HEK293 (cell line): ENCODE measurements at regions not wholly inside any gene's neighbourhood (a gene's known extent, or its start where the extent isn't known, plus 50 kb on each side); places are given as distances from the start of the nearest gene placed in this dataset.
"Not testable (repeated sequence)": the region's sequence is repeated elsewhere in the genome, so short reads cannot be mapped to it uniquely, and the experiment has no call there.

Experiments
- CTCF ChIA-PET: fragments of 350-600 bp; formaldehyde crosslinking; extraction: SDS; loops from one replicate; lab custom pipeline; 2021; ENCODE audit warnings: antibody characterized with exemption; lab: Yijun Ruan, JAX
- POLR2A ChIA-PET: fragments of 300-600 bp; formaldehyde crosslinking; extraction: SDS; loops from one replicate; lab custom pipeline; 2020; ENCODE audit warnings: antibody characterized with exemption, inconsistent platforms; lab: Yijun Ruan, JAX
- H3K27ac ChIP-seq: fragments of 200-500 bp; sonication (Bioruptor generic); 2 replicates; pipeline ENCODE4 v1.5.1; 2014; ENCODE audit warnings: low read depth, low read length, control low read depth, inconsistent platforms; ENCODE audit errors: extremely low read depth
- H3K36me3 ChIP-seq, 2 experiments: fragments of 200-500 bp in 1 of 2; sonication (Bioruptor generic) in 1 of 2; 1 replicate in 1 of 2; 2 replicates in 1 of 2; pipeline ENCODE4 v1.5.1; 2014 to 2017; ENCODE audit warnings: inconsistent platforms in 2 of 2, low read length in 2 of 2; ENCODE audit not compliant: control insufficient read depth in 2 of 2, insufficient read depth in 1 of 2
- H3K4me1 ChIP-seq: fragments of 200-500 bp; sonication (Bioruptor generic); 2 replicates; pipeline ENCODE4 v1.5.1; 2014; ENCODE audit warnings: mild to moderate bottlenecking, low read length, inconsistent platforms; ENCODE audit not compliant: control insufficient read depth, insufficient read depth
- H3K4me3 ChIP-seq: 2 replicates; pipeline ENCODE4 v1.5.1; 2011; ENCODE audit warnings: low read depth, mild to moderate bottlenecking, control low read depth, low read length, moderate library complexity
- H3K9me3 ChIP-seq: fragments of 200-500 bp; sonication (Bioruptor generic); 2 replicates; pipeline ENCODE4 v1.5.1; 2014; ENCODE audit warnings: low read depth, low read length, inconsistent platforms; ENCODE audit not compliant: control insufficient read depth, insufficient read depth
- EGR2 ChIP-seq: fragments of 450-650 bp; formaldehyde crosslinking; IDR thresholded peaks from 2 replicates; pipeline ENCODE4 v1.5.1; 2016; ENCODE audit warnings: low read depth, missing biosample characterization, missing genetic modification characterization
- FEZF1 ChIP-seq: fragments of 450-650 bp; formaldehyde crosslinking; IDR thresholded peaks from 2 replicates; pipeline ENCODE4 v1.5.1; 2016; ENCODE audit warnings: missing biosample characterization, missing genetic modification characterization
- GLIS1 ChIP-seq: fragments of 450-650 bp; formaldehyde crosslinking; IDR thresholded peaks from 2 replicates; pipeline ENCODE4 v1.5.1; 2016; ENCODE audit warnings: missing biosample characterization, missing genetic modification characterization
- OSR2 ChIP-seq: fragments of 450-650 bp; formaldehyde crosslinking; IDR thresholded peaks from 2 replicates; pipeline ENCODE4 v1.5.1; 2016; ENCODE audit warnings: missing biosample characterization, missing genetic modification characterization
- PRDM6 ChIP-seq: fragments of 450-650 bp; formaldehyde crosslinking; IDR thresholded peaks from 2 replicates; pipeline ENCODE4 v1.5.1; 2017; ENCODE audit warnings: missing biosample characterization, missing genetic modification characterization
- TCF7L2 ChIP-seq: IDR thresholded peaks from 2 replicates; pipeline ENCODE4 v1.6.1; 2011; ENCODE audit warnings: low read depth, mild to moderate bottlenecking, inconsistent platforms, low read length, moderate library complexity, borderline replicate concordance
- WT1 ChIP-seq: fragments of 450-650 bp; formaldehyde crosslinking; IDR thresholded peaks from 2 replicates; pipeline ENCODE4 v1.5.1; 2016; ENCODE audit warnings: missing biosample characterization, missing genetic modification characterization
- ZFHX2 ChIP-seq: fragments of 450-650 bp; formaldehyde crosslinking; conservative IDR thresholded peaks from 2 replicates; pipeline ENCODE4 v1.5.1; 2016; ENCODE audit warnings: missing biosample characterization, missing genetic modification characterization
- ZNF19 ChIP-seq: fragments of 450-650 bp; formaldehyde crosslinking; IDR thresholded peaks from 2 replicates; pipeline ENCODE4; 2016; ENCODE audit warnings: missing biosample characterization, missing genetic modification characterization, low read depth
- ZNF202 ChIP-seq: fragments of 450-650 bp; formaldehyde crosslinking; IDR thresholded peaks from 2 replicates; pipeline ENCODE4 v1.5.1; 2016; ENCODE audit warnings: missing biosample characterization, missing genetic modification characterization, borderline replicate concordance
- ZNF211 ChIP-seq: fragments of 450-650 bp; formaldehyde crosslinking; IDR thresholded peaks from 2 replicates; pipeline ENCODE4 v1.5.1; 2016; ENCODE audit warnings: low read depth, missing biosample characterization, missing genetic modification characterization
- ZNF266 ChIP-seq: fragments of 450-650 bp; formaldehyde crosslinking; IDR thresholded peaks from 2 replicates; pipeline ENCODE4 v1.5.1; 2016; ENCODE audit warnings: missing biosample characterization, missing genetic modification characterization, low read depth
- ZNF391 ChIP-seq: fragments of 450-650 bp; formaldehyde crosslinking; IDR thresholded peaks from 2 replicates; pipeline ENCODE4 v1.5.1; 2016; ENCODE audit warnings: low read depth, missing biosample characterization, missing genetic modification characterization, borderline replicate concordance
- ZNF530 ChIP-seq: fragments of 450-650 bp; formaldehyde crosslinking; IDR thresholded peaks from 2 replicates; pipeline ENCODE4 v1.5.1; 2016; ENCODE audit warnings: low read depth, missing biosample characterization, missing genetic modification characterization
- ZNF596 ChIP-seq: fragments of 450-650 bp; IDR thresholded peaks from 2 replicates; pipeline ENCODE4 v1.5.0; 2018; ENCODE audit warnings: missing biosample characterization, mild to moderate bottlenecking, missing genetic modification characterization, moderate library complexity
- ZNF654 ChIP-seq: fragments of 450-650 bp; formaldehyde crosslinking; IDR thresholded peaks from 2 replicates; pipeline ENCODE4 v1.5.1; 2016; ENCODE audit warnings: low read depth, missing biosample characterization, missing genetic modification characterization
- ZNF776 ChIP-seq: fragments of 450-650 bp; formaldehyde crosslinking; IDR thresholded peaks from 2 replicates; pipeline ENCODE4 v1.5.0; 2017; ENCODE audit warnings: missing biosample characterization, missing genetic modification characterization, borderline replicate concordance
- ZNF843 ChIP-seq: fragments of 450-650 bp; formaldehyde crosslinking; IDR thresholded peaks from 2 replicates; pipeline ENCODE4 v1.5.1; 2016; ENCODE audit warnings: missing biosample characterization, missing genetic modification characterization
- ZSCAN30 ChIP-seq: fragments of 450-650 bp; IDR thresholded peaks from 2 replicates; pipeline ENCODE4 v1.5.1; 2018; ENCODE audit warnings: missing biosample characterization, mild to moderate bottlenecking, missing genetic modification characterization, moderate library complexity
- TF ChIP-seq, protein P1 (sequence below): fragments of 450-650 bp; formaldehyde crosslinking; IDR thresholded peaks from 2 replicates; pipeline ENCODE4 v1.5.1; 2017; ENCODE audit warnings: missing biosample characterization, missing genetic modification characterization
- TF ChIP-seq, protein P2 (sequence below): IDR thresholded peaks from 2 replicates; pipeline ENCODE4 v1.6.1; 2011; ENCODE audit warnings: mild to moderate bottlenecking, low read depth, low read length, borderline replicate concordance

- not testable (repeated sequence) for H3K4me1 ChIP-seq, H3K9me3 ChIP-seq
- TF ChIP-seq FEZF1 (tag by site-specific recombination) (peak; percentile 95), ZNF19 (0 out of 2 replicates have a peak, but pooled peaks have one; percentile 6), ZNF843 (tag by site-specific recombination) (peak; percentile 81), ZSCAN30 (peak; percentile 98), TCF7L2 (peak; percentile 19; the same call in 1 of the 2 replicates), EGR2 (tag by site-specific recombination) (0 out of 2 replicates have a peak, but pooled peaks have one; percentile 39), ZFHX2 (tag by site-specific recombination) (peak; percentile 29; the same call in 1 of the 2 replicates), OSR2 (tag by site-specific recombination) (peak; percentile 65; the same call in 1 of the 2 replicates), GLIS1 (peak; percentile 61), PRDM6 (peak; percentile 36; the same call in 1 of the 2 replicates), WT1 (peak; percentile 58; the same call in 1 of the 2 replicates)
- TF ChIP-seq, protein P1, sequence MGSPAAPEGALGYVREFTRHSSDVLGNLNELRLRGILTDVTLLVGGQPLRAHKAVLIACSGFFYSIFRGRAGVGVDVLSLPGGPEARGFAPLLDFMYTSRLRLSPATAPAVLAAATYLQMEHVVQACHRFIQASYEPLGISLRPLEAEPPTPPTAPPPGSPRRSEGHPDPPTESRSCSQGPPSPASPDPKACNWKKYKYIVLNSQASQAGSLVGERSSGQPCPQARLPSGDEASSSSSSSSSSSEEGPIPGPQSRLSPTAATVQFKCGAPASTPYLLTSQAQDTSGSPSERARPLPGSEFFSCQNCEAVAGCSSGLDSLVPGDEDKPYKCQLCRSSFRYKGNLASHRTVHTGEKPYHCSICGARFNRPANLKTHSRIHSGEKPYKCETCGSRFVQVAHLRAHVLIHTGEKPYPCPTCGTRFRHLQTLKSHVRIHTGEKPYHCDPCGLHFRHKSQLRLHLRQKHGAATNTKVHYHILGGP (tag by site-specific recombination): peak; percentile 55; the same call in 1 of the 2 replicates
- TF ChIP-seq, all 188 proteins: peak for 12; not testable (repeated sequence) for 176
- H3K36me3 ChIP-seq, H3K4me3 ChIP-seq, H3K27ac ChIP-seq, CTCF ChIA-PET, POLR2A ChIA-PET: not testable (repeated sequence)
These were observed 524.3 kb upstream of the CADM1 start for GRCh38 chr11:116028506-116028905.

DNA sequence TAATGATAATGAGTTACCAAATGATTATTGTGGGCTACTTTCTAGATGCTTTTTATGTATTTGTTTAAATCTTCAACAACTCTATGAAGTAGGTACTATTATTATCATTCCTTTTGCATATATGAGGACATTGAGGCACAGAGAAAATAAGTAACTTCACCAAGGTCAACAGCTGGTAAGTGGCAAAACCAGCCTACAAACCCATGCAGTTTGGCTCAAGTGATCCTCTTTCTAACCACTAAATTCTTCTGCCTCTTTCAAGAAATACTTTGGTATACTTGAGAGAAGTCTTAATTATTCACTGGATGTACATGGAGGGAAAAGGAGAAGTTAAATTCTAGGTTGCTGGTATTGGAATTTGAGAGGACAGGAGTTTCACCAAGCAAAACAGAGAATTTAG, 495.2 kb upstream of the CADM1 start:
- no peaks in the 10 kb centered on the region for H3K4me1 ChIP-seq
- H3K4me3 ChIP-seq: no peak overlapping the region
- H3K27ac ChIP-seq: no peak overlapping the region
- POLR2A ChIA-PET: no interaction called here
- no peaks in the 10 kb centered on the region for H3K9me3 ChIP-seq
- CTCF ChIA-PET: interaction anchor here (0.6 kb wide), 1 partner anchor 10 kb away, joined by 3 read pairs; no protein-coding TSS in a partner anchor
- H3K36me3 ChIP-seq: no peaks in the 10 kb centered on the region
- TF ChIP-seq ZNF211 (tag by site-specific recombination) (no peak), ZNF654 (tag by site-specific recombination) (no peak), ZNF776 (no peak), ZNF530 (tag by site-specific recombination) (no peak), ZNF391 (tag by site-specific recombination) (no peak), ZNF202 (tag by site-specific recombination) (no peak), ZNF596 (tag by site-specific recombination) (no peak), ZNF266 (tag by site-specific recombination) (no peak)
- TF ChIP-seq, protein P2, sequence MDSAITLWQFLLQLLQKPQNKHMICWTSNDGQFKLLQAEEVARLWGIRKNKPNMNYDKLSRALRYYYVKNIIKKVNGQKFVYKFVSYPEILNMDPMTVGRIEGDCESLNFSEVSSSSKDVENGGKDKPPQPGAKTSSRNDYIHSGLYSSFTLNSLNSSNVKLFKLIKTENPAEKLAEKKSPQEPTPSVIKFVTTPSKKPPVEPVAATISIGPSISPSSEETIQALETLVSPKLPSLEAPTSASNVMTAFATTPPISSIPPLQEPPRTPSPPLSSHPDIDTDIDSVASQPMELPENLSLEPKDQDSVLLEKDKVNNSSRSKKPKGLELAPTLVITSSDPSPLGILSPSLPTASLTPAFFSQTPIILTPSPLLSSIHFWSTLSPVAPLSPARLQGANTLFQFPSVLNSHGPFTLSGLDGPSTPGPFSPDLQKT: no peak
